ENCODE measurements at regions not wholly inside any gene's neighbourhood (a gene's known extent, or its start where the extent isn't known, plus 50 kb on each side); places are given as distances from the start of the nearest gene placed in this dataset.

DNA sequence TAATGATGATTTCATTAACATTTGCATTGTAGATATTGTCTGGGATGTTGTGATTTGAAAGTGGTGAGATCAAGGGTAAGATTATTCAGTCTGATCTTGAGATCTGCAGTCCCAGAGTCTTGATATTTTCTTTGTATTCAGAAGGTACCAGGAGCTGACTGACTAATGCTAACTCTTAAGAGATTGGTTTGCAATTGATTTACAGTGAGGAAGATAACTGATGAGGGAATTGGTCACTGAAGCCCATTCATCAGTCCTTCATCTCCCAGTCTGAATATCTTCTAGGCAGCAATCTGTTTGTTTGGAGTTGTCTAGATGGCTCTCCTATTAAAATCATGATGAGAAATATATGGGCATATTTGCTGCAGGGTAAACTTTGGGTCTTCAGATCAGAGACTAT lies 473.7 kb downstream of the ARL4A start:
- TF ChIP-seq, protein P1, sequence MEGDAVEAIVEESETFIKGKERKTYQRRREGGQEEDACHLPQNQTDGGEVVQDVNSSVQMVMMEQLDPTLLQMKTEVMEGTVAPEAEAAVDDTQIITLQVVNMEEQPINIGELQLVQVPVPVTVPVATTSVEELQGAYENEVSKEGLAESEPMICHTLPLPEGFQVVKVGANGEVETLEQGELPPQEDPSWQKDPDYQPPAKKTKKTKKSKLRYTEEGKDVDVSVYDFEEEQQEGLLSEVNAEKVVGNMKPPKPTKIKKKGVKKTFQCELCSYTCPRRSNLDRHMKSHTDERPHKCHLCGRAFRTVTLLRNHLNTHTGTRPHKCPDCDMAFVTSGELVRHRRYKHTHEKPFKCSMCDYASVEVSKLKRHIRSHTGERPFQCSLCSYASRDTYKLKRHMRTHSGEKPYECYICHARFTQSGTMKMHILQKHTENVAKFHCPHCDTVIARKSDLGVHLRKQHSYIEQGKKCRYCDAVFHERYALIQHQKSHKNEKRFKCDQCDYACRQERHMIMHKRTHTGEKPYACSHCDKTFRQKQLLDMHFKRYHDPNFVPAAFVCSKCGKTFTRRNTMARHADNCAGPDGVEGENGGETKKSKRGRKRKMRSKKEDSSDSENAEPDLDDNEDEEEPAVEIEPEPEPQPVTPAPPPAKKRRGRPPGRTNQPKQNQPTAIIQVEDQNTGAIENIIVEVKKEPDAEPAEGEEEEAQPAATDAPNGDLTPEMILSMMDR (conservative IDR thresholded peaks at IDR 0.05 in 1 of 2, IDR thresholded peaks at IDR 0.05 in 1 of 2; ENCODE audit: extremely low read depth in 1 of 2, insufficient read depth in 1 of 2, low read depth in 1 of 2, low read length in 2 of 2): no peak
- TF ChIP-seq EZH2 (IDR thresholded peaks at IDR 0.05; ENCODE audit: borderline replicate concordance, low read length): no peak
